Iris pigment epithelial cell (primary cell): ENCODE measurements at regions not wholly inside any gene's neighbourhood (a gene's known extent, or its start where the extent isn't known, plus 50 kb on each side); places are given as distances from the start of the nearest gene placed in this dataset.
"Not testable (repeated sequence)": the region's sequence is repeated elsewhere in the genome, so short reads cannot be mapped to it uniquely, and the experiment has no call there.

Source experiments
- DNase-seq: peaks from one replicate; pipeline ENCODE4 v3.0.0-alpha.2; 2011; ENCODE audit warnings: low read depth

- DNase-seq = not testable (repeated sequence)
Measured at GRCh38 chr2:95767531-95767930, 175.7 kb downstream of the TRIM43 start.

- not testable (repeated sequence) for DNase-seq
Measured at GRCh38 chr2:95767950-95768349, 176.1 kb downstream of the TRIM43 start.

- not testable (repeated sequence) for DNase-seq
Measured at GRCh38 chr2:95769256-95769655, 177.5 kb downstream of the TRIM43 start.

GRCh38 chr2:95770726-95771125 is 178.9 kb downstream of the TRIM43 start:
- not testable (repeated sequence) for DNase-seq

- not testable (repeated sequence) for DNase-seq
Measured at GRCh38 chr2:95774322-95775192, 182.8 kb downstream of the TRIM43 start.

- not testable (repeated sequence) for DNase-seq
Measured at GRCh38 chr2:95775193-95775531, 183.4 kb downstream of the TRIM43 start.
